BJ (cell line): ENCODE measurements at regions not wholly inside any gene's neighbourhood (a gene's known extent, or its start where the extent isn't known, plus 50 kb on each side); places are given as distances from the start of the nearest gene placed in this dataset.
A peak's percentile ranks its signal among the peaks of the same experiment; 100 is the strongest.

Experiments used
- CTCF ChIA-PET: fragments of 350-600 bp; formaldehyde crosslinking; extraction: SDS; loops from one replicate; lab custom pipeline; 2021; ENCODE audit warnings: antibody characterized with exemption, inconsistent platforms; lab: Yijun Ruan, JAX
- POLR2A ChIA-PET: fragments of 300-600 bp; sonication (Branson Sonifier 250); formaldehyde crosslinking; extraction: SDS; loops from one replicate; lab custom pipeline; 2021; ENCODE audit warnings: antibody characterized with exemption; lab: Charles Lee
- DNase-seq: peaks from one replicate; pipeline ENCODE4 v3.0.0-alpha.2; 2011; ENCODE audit warnings: low read depth
- H3K27me3 ChIP-seq: 2 replicates; pipeline ENCODE4 v1.6.0; 2011; ENCODE audit warnings: low read length; ENCODE audit not compliant: control insufficient read depth, insufficient read depth
- H3K36me3 ChIP-seq: 2 replicates; pipeline ENCODE4 v1.5.1; 2011; ENCODE audit warnings: low read length; ENCODE audit not compliant: control insufficient read depth, insufficient read depth
- H3K4me3 ChIP-seq: 2 replicates; pipeline ENCODE4 v1.5.1; 2011; ENCODE audit warnings: low read depth, mild to moderate bottlenecking, control low read depth, low read length
- CTCF ChIP-seq: IDR thresholded peaks from 2 replicates; pipeline ENCODE4 v1.5.1; 2011; ENCODE audit warnings: low read depth, mild to moderate bottlenecking, control low read depth, inconsistent platforms, low read length, moderate library complexity; ENCODE audit not compliant: insufficient read depth

- peak; percentile 69 for TF ChIP-seq CTCF
- ChIA-PET POLR2A (no interaction called here), CTCF (interaction anchor here (0.6 to 3.2 kb wide), 24 partner anchors 10 to 677 kb away, joined by 3 to 23 read pairs (median 4); partner anchors contain the start of gene FOXQ1)
- H3K4me3 ChIP-seq: no peak overlapping the region
- H3K36me3 ChIP-seq: no peaks in the 10 kb centered on the region
- peaks cover 14% of the 10 kb centered on the region for H3K27me3 ChIP-seq
- no peak for DNase-seq
These were observed 104.6 kb upstream of the EXOC2 start for GRCh38 chr6:797479-798077.

DNA sequence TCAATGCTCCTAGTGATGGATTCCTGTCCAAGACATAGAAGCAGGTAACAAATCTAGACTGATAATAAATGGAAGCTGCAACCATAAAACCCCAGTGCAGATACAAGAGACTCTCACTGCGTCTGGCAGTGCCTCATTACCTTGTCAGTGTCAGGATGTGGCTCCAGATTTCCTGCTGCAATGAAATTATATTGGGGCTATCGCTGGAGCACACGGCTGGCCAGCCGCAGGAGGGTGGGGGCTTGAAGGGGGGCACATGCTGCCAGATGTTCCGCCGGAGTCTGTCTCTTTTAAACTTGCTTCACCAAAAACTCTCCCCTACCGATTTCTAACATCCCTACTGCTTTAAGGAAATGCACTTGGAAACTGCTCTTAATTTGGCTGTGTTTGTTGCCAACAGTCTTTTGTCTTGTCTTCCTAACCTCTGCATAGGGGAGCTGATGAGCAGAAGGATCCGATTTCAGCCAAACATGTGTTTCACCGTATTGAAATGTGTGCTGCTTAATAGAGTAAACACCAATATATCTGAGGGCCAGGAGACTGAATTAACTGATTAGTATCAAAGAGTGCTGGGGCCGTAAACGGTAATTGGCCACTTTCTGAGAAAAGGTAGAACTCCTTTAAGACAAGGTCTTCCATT lies 102.2 kb upstream of the EXOC2 start:
- Histone ChIP-seq H3K4me3 (no peak overlapping the region), H3K36me3 (no peaks in the 10 kb centered on the region), H3K27me3 (peaks cover 12% of the 10 kb centered on the region)
- ChIA-PET CTCF (interaction anchor here (1.2 to 1.5 kb wide), 4 partner anchors 13 to 642 kb away, joined by 3 to 8 read pairs (median 4); no protein-coding TSS in a partner anchor), POLR2A (no interaction called here)
- no peak for DNase-seq
- TF ChIP-seq CTCF: no peak

DNA sequence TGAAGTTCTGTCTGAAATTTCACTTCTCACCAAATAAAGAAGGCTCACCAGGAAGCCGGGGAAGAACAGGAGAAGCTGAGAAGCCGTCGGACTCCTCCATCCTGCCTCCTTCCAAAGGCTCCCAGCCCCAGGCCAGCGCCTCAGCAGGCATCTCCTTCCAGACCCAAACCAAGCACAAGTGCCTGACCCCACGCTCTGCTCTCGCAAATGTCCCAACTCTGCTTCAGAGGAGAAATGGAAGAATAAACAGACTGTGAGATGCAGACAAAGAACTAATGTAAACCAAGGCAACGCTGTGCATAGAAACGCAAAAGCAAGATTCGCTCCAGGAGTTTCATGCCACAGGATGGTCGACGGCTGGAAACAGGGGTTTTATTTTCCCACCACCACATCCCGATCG lies 100.3 kb upstream of the EXOC2 start:
- POLR2A ChIA-PET: interaction anchor here (0.7 kb wide), 1 partner anchor 8 kb away, joined by 3 read pairs; no protein-coding TSS in a partner anchor
- Histone ChIP-seq H3K4me3 (no peak overlapping the region), H3K27me3 (peaks cover 12% of the 10 kb centered on the region), H3K36me3 (no peaks in the 10 kb centered on the region)
- DNase-seq: no peak
- no peak for TF ChIP-seq CTCF
- CTCF ChIA-PET: no interaction called here

GRCh38 chr6:792662-793061 lies 99.7 kb upstream of the EXOC2 start:
- CTCF ChIA-PET: interaction anchor here (0.6 kb wide), 1 partner anchor 632 kb away, joined by 4 read pairs; no protein-coding TSS in a partner anchor
- no peak for TF ChIP-seq CTCF
- H3K27me3 ChIP-seq: peaks cover 12% of the 10 kb centered on the region

DNA sequence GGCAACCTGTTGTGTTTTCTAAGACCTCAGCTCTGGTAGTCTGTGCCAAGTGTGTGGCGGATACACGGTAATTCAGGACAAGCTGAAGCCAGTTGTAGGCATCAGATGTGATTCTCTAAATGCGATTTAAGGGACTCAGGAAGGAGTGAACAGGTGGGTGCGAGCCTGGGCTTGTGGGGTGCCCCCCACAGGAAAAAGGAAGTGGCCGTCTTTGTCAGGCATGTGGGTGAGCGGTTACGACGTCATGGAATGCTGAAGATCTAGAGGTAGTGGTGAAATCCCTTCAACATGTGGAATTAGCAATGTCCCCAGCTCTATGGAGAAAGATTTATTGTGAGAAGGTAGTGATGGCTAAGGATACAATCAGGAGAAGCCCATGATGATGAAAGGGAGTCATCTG lies 95.1 kb upstream of the EXOC2 start:
- Histone ChIP-seq H3K4me3 (no peak overlapping the region), H3K27me3 (no peaks in the 10 kb centered on the region), H3K36me3 (no peaks in the 10 kb centered on the region)
- DNase-seq: no peak
- CTCF ChIA-PET: interaction anchor here (0.9 to 2.0 kb wide), 4 partner anchors 10 to 163 kb away, joined by 3 to 8 read pairs (median 4); no protein-coding TSS in a partner anchor
- TF ChIP-seq CTCF: no peak
- POLR2A ChIA-PET: no interaction called here

More at GRCh38 chr6:792662-793061, 99.7 kb upstream of the EXOC2 start:
- POLR2A ChIA-PET: interaction anchor here (0.7 kb wide), 1 partner anchor 9 kb away, joined by 3 read pairs; no protein-coding TSS in a partner anchor
- H3K36me3 ChIP-seq: no peaks in the 10 kb centered on the region
- no peak for DNase-seq
- H3K4me3 ChIP-seq: no peak overlapping the region
